Activated CD4-positive, alpha-beta T cell treated with anti-CD3 and anti-CD28 coated beads, Interleukin-2, amount 10 ng/mL, durations not matched to agents 24 days and 14 days (primary cell): ENCODE measurements at regions not wholly inside any gene's neighbourhood (a gene's known extent, or its start where the extent isn't known, plus 50 kb on each side); places are given as distances from the start of the nearest gene placed in this dataset.

Source experiments
- DNase-seq: peaks from one replicate; pipeline ENCODE4 v3.0.0; 2022
- H3K27ac Mint-ChIP-seq: one replicate; pipeline ENCODE4 v1.8.0; 2022; ENCODE audit warnings: mild to moderate bottlenecking, mixed read lengths
- H3K27me3 Mint-ChIP-seq: one replicate; pipeline ENCODE4 v1.8.0; 2022; ENCODE audit warnings: mixed read lengths
- H3K36me3 Mint-ChIP-seq: one replicate; pipeline ENCODE4 v1.8.0; 2022; ENCODE audit warnings: low read depth, mild to moderate bottlenecking, mixed read lengths
- H3K4me1 Mint-ChIP-seq: one replicate; pipeline ENCODE4 v1.8.0; 2021; ENCODE audit warnings: mixed read lengths
- H3K4me3 Mint-ChIP-seq: one replicate; pipeline ENCODE4 v1.8.0; 2022; ENCODE audit warnings: mild to moderate bottlenecking, moderate library complexity, mixed read lengths
- H3K9me3 Mint-ChIP-seq: one replicate; pipeline ENCODE4 v1.8.0; 2021; ENCODE audit warnings: mixed read lengths
- intact Hi-C: fragments of 100-400 bp; cut with micrococcal nuclease; formaldehyde crosslinking; loops from one replicate; pipeline ENCODE4 v1.15.1; 2023

- Mint-ChIP-seq H3K4me1 (no peaks in the 10 kb centered on the region), H3K36me3 (no peaks in the 10 kb centered on the region), H3K27ac (no peak overlapping the region), H3K4me3 (no peak overlapping the region), H3K27me3 (no peaks in the 10 kb centered on the region), H3K9me3 (peaks cover 14% of the 10 kb centered on the region)
- intact Hi-C loops, result no loop called here
- DNase-seq, result no peak
Observed at GRCh38 chr5:24805230-24805629, 160.5 kb upstream of the CDH10 start.

GRCh38 chr5:24804221-24804681 lies 159.5 kb upstream of the CDH10 start:
- intact Hi-C loops, result no loop called here
- Mint-ChIP-seq H3K4me1 (no peaks in the 10 kb centered on the region), H3K4me3 (no peak overlapping the region), H3K27ac (no peak overlapping the region), H3K36me3 (no peaks in the 10 kb centered on the region), H3K9me3 (peaks cover 14% of the 10 kb centered on the region), H3K27me3 (no peaks in the 10 kb centered on the region)
- no peak for DNase-seq

DNA sequence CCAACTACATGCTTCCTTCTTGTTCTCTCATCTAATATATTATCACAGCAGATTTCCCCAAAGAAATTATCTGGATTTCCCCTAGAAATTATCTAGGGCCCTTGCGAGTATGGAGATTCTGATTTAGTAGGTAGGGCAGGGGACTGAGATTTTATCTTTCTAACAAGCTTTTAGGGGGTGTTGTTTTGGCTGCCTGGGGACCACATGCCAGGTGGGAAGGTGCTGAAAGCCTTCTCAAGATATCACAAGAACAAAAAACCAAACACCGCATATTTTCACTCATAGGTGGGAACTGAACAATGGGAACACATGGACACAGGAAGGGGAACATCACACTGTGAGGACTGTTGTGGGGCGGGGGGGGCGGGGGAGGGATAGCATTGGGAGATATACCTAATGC lies 146.5 kb upstream of the CDH10 start:
- no peak for DNase-seq
- Mint-ChIP-seq H3K4me3 (no peak overlapping the region), H3K27me3 (no peaks in the 10 kb centered on the region), H3K27ac (no peak overlapping the region), H3K36me3 (no peaks in the 10 kb centered on the region), H3K9me3 (peaks cover 5% of the 10 kb centered on the region), H3K4me1 (no peaks in the 10 kb centered on the region)
- intact Hi-C loops, result no loop called here

GRCh38 chr5:24789611-24790351 lies 145.0 kb upstream of the CDH10 start:
- H3K27ac Mint-ChIP-seq, result no peak overlapping the region
- H3K36me3 Mint-ChIP-seq, result no peaks in the 10 kb centered on the region
- no peak for DNase-seq
- no peak overlapping the region for H3K4me3 Mint-ChIP-seq
- no peaks in the 10 kb centered on the region for H3K4me1 Mint-ChIP-seq
- peaks cover 5% of the 10 kb centered on the region for H3K9me3 Mint-ChIP-seq
- intact Hi-C loops, result no loop called here
- no peaks in the 10 kb centered on the region for H3K27me3 Mint-ChIP-seq

DNA sequence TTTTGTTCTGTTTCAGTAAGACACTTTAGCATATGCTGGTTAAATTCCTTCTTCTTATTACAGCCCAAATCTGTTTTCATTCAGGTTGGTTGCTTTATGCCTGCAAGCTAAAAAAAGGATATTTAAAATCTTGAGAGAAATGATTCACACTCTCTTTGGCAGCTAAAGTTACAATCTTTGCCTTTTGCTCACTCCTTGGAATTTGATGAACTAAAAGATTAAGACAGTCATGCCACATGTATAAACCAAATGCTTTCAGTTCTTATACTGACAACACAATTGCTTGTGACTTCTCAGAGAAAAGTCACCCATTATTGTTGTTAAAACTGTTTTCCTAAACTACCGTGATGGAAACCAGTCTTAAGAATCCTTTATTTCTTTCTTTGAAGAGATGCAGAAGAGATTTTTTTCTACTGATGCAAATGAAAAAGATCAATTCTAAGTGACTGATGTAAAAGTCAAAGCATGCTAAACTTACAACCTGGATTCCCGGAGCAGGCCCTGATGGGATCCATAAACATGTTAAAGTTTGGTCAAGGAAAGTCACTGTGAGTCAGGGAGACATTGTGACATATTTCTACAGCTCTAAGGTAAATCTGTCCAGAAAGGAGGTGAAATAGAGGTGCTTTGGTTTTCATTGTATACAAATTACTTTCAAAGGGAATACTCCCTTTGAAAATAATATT lies 144.2 kb upstream of the CDH10 start:
- intact Hi-C loops, result no loop called here
- Mint-ChIP-seq H3K4me3 (no peak overlapping the region), H3K9me3 (peaks cover 5% of the 10 kb centered on the region), H3K27ac (no peak overlapping the region), H3K4me1 (no peaks in the 10 kb centered on the region), H3K27me3 (no peaks in the 10 kb centered on the region), H3K36me3 (no peaks in the 10 kb centered on the region)
- DNase-seq, result no peak

DNA sequence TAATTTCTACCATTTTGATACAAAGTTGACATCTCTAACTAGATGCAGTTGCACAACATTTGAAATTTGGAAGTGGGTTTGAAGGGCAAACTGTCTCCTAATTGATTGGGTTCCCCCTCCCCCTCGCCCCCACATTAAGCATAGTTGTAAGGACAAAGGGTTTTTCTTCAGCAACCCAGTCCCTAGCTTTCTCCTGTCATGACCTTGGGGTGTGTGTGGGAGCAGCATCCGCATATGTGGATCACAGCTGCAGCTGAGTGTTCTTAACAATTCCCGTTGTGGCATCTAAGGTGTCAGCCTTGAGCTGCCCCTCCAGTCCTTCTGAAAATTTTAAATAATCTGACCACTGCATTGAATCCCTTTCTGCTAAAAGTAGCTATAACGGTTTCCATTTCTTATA lies 141.3 kb upstream of the CDH10 start:
- H3K4me1 Mint-ChIP-seq, result no peaks in the 10 kb centered on the region
- H3K9me3 Mint-ChIP-seq, result no peaks in the 10 kb centered on the region
- no peaks in the 10 kb centered on the region for H3K36me3 Mint-ChIP-seq
- H3K27ac Mint-ChIP-seq, result no peak overlapping the region
- no peak overlapping the region for H3K4me3 Mint-ChIP-seq
- no peaks in the 10 kb centered on the region for H3K27me3 Mint-ChIP-seq
- intact Hi-C loops, result no loop called here
- DNase-seq, result no peak

- H3K27me3 Mint-ChIP-seq, result no peaks in the 10 kb centered on the region
- no peaks in the 10 kb centered on the region for H3K36me3 Mint-ChIP-seq
- no peak for DNase-seq
- H3K27ac Mint-ChIP-seq, result no peak overlapping the region
- H3K9me3 Mint-ChIP-seq, result no peaks in the 10 kb centered on the region
- no peaks in the 10 kb centered on the region for H3K4me1 Mint-ChIP-seq
- intact Hi-C loops, result no loop called here
- H3K4me3 Mint-ChIP-seq, result no peak overlapping the region
Observed at GRCh38 chr5:24783596-24783995, 138.8 kb upstream of the CDH10 start.

DNA sequence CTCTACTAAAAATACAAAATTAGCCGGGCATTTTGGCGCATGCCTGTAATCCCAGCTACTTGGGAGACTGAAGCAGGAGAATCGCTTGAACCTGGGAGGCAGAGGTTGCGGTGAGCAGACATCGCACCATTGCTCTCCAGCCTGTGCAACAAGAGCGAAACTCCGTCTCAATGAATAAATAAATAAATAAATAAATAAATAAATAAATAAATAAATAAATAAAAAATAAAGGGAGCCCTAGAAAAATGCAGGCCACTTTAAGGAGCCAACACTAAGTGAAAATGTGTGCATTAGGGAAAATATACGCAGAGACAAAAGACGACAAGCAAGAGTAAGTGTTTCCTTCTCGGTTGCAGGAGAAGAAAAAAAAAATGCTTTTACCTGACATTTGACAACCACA lies 132.6 kb upstream of the CDH10 start:
- no peaks in the 10 kb centered on the region for H3K4me1 Mint-ChIP-seq

DNA sequence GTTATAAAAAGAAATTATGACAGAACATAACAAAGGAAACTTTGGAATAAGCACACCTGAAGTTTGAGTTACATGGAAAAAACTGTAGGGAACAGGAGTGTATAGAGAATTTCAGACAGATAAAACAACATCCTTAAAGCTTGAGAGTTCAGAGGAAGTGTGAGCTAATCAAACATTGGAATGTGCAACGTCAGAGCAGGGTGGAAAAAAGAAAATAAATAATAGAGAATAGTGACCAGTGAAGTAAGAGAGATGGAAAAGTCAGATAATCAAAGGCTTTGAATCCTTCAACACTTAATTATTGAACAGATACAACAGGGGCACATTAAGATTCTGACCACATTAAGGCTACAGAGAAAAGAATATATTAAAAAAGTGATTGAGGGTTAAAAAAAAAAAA lies 128.5 kb upstream of the CDH10 start:
- Mint-ChIP-seq H3K36me3 (no peaks in the 10 kb centered on the region), H3K4me3 (no peak overlapping the region), H3K27ac (no peak overlapping the region), H3K27me3 (no peaks in the 10 kb centered on the region), H3K9me3 (peaks cover 14% of the 10 kb centered on the region), H3K4me1 (no peaks in the 10 kb centered on the region)
- no peak for DNase-seq
- intact Hi-C loops, result no loop called here

More for the DNA sequence above, 132.6 kb upstream of the CDH10 start:
- Mint-ChIP-seq H3K4me3 (no peak overlapping the region), H3K9me3 (peaks cover 7% of the 10 kb centered on the region), H3K36me3 (no peaks in the 10 kb centered on the region), H3K27me3 (no peaks in the 10 kb centered on the region), H3K27ac (no peak overlapping the region)
- DNase-seq, result no peak
- intact Hi-C loops, result no loop called here

DNA sequence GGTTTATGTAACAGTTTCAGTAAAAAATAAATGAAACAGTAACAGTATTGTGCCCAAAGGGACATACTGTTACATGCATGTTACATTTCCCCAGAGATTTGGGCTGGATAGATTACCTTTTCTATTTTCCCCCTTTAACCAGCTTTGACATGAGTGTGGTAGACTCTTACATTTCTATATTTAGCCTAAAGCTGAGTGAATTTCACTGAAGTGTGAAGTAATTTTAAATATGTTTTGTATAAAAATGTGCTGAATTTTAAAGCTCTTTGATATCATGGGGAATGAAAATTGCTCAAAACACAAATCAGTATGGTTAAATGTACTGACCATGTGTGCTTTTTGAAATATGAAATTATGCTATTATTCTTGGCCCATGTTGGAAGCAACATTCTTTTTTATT lies 122.3 kb upstream of the CDH10 start:
- Mint-ChIP-seq H3K27ac (no peak overlapping the region), H3K27me3 (no peaks in the 10 kb centered on the region), H3K9me3 (peaks cover 5% of the 10 kb centered on the region), H3K4me1 (no peaks in the 10 kb centered on the region), H3K36me3 (no peaks in the 10 kb centered on the region), H3K4me3 (no peak overlapping the region)
- no peak for DNase-seq
- intact Hi-C loops, result no loop called here

- no peak for DNase-seq
- peaks cover under 1% of the 10 kb centered on the region for H3K9me3 Mint-ChIP-seq
- intact Hi-C loops, result no loop called here
- H3K27me3 Mint-ChIP-seq, result no peaks in the 10 kb centered on the region
- no peak overlapping the region for H3K4me3 Mint-ChIP-seq
- H3K4me1 Mint-ChIP-seq, result no peaks in the 10 kb centered on the region
- no peak overlapping the region for H3K27ac Mint-ChIP-seq
- H3K36me3 Mint-ChIP-seq, result no peaks in the 10 kb centered on the region
Observed at GRCh38 chr5:24765219-24765618, 120.4 kb upstream of the CDH10 start.

DNA sequence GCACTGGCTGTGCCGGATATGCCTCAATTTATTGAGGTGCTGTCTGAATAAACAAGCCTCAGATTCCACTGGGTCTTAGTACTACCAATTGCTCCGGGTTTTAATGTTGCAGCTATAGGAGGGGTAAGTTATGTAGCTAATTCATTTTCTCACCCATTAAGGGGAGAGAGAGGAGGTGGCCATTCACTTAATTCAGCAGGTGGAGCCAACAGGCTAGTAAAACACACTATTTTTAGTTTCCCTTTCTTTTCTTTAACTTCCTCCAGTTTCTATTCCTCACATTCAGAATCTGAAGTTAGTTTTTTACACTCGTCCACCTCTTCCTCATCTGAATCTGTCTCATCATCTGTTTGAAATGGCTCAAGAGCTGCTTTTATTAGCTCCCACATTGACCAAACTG lies 105.6 kb upstream of the CDH10 start:
- H3K36me3 Mint-ChIP-seq, result no peaks in the 10 kb centered on the region
- no peak overlapping the region for H3K4me3 Mint-ChIP-seq
- no peaks in the 10 kb centered on the region for H3K27me3 Mint-ChIP-seq
- intact Hi-C loops, result no loop called here
- H3K9me3 Mint-ChIP-seq, result peaks cover 24% of the 10 kb centered on the region
- no peaks in the 10 kb centered on the region for H3K4me1 Mint-ChIP-seq
- H3K27ac Mint-ChIP-seq, result no peak overlapping the region
- DNase-seq, result no peak

- no peak for DNase-seq
- Mint-ChIP-seq H3K4me3 (no peak overlapping the region), H3K27me3 (no peaks in the 10 kb centered on the region), H3K36me3 (no peaks in the 10 kb centered on the region), H3K9me3 (peaks cover 24% of the 10 kb centered on the region), H3K4me1 (no peaks in the 10 kb centered on the region), H3K27ac (no peak overlapping the region)
- intact Hi-C loops, result no loop called here
Observed at GRCh38 chr5:24749701-24750100, 104.9 kb upstream of the CDH10 start.

DNA sequence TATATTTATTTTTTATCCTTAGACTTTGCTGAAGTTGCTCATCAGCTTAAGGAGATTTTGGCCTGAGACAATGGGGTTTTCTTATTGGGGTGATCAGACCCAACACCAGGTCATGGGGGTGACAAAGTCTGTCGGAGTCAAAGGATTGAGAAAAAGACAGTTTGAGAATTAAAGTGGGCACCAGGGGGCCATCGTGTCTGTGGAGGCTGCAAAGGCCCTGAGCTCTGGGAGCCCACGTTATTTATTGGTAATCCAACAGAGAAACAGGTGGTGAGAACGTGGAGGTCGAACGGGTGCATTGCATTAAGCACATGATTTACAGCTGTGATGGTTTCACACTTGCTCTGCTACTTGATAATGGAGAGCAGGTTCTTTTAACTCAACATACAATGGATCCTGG lies 102.5 kb upstream of the CDH10 start:
- intact Hi-C loops, result no loop called here
- peaks cover 21% of the 10 kb centered on the region for H3K9me3 Mint-ChIP-seq
- H3K27me3 Mint-ChIP-seq, result no peaks in the 10 kb centered on the region

GRCh38 chr5:24742334-24742733 lies 97.6 kb upstream of the CDH10 start:
- H3K27ac Mint-ChIP-seq, result no peak overlapping the region
- H3K9me3 Mint-ChIP-seq, result peaks cover 12% of the 10 kb centered on the region

More for the DNA sequence above, 102.5 kb upstream of the CDH10 start:
- Mint-ChIP-seq H3K4me3 (no peak overlapping the region), H3K4me1 (no peaks in the 10 kb centered on the region), H3K36me3 (no peaks in the 10 kb centered on the region), H3K27ac (no peak overlapping the region)
- no peak for DNase-seq

More at GRCh38 chr5:24742334-24742733, 97.6 kb upstream of the CDH10 start:
- H3K36me3 Mint-ChIP-seq, result no peaks in the 10 kb centered on the region
- no peak overlapping the region for H3K4me3 Mint-ChIP-seq
- no peaks in the 10 kb centered on the region for H3K4me1 Mint-ChIP-seq
- intact Hi-C loops, result no loop called here
- H3K27me3 Mint-ChIP-seq, result no peaks in the 10 kb centered on the region
- no peak for DNase-seq
